SU-DHL-6 (cell line): ENCODE measurements at regions not wholly inside any gene's neighbourhood (a gene's known extent, or its start where the extent isn't known, plus 50 kb on each side); places are given as distances from the start of the nearest gene placed in this dataset.

Experiments
- EZH2phosphoT487 ChIP-seq: fragments of 200-600 bp; sonication (generic), shearing (Covaris generic); conservative IDR thresholded peaks from 2 replicates; pipeline ENCODE4 v1.6.1; 2018; ENCODE audit warnings: mild to moderate bottlenecking, antibody characterized with exemption, low read length, moderate library complexity, mixed read lengths
- TF ChIP-seq, protein P1 (sequence below): fragments of 200-600 bp; sonication (generic); IDR thresholded peaks from one replicate; pipeline ENCODE4 v1.5.1; 2017; ENCODE audit warnings: antibody characterized with exemption, mild to moderate bottlenecking, low read length, moderate library complexity; ENCODE audit not compliant: insufficient read depth, poor library complexity, severe bottlenecking

DNA sequence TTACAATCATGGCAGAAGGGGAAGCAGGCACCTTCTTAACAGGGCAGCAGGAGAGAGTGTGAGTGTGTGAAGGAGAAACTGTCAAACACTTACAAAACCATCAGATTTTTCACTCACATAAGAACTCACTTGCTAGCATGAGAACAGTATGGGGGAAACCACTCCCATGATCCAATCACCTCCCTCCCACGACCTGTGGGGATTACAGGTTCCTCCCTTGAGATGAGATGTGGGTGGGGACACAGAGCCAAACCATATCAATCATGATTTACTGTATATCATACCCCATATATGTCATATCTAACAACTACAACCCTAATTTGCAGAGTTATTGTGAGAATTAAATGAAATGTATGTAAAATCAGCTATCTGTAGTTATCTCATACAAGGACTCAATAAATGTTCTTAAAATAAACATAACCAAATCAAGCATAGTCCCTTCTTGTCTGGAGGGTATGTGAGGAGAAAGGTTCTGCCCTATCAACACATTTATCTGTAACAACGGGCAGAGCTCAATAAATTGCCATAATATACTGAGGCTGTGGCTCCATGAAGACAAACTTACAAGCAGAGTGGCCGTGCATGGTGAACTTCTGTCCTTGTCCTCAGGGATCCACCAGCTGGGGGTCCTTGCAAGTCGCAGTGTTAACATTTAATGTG is 504.7 kb downstream of the SOX2 start:
- TF ChIP-seq, protein P1, sequence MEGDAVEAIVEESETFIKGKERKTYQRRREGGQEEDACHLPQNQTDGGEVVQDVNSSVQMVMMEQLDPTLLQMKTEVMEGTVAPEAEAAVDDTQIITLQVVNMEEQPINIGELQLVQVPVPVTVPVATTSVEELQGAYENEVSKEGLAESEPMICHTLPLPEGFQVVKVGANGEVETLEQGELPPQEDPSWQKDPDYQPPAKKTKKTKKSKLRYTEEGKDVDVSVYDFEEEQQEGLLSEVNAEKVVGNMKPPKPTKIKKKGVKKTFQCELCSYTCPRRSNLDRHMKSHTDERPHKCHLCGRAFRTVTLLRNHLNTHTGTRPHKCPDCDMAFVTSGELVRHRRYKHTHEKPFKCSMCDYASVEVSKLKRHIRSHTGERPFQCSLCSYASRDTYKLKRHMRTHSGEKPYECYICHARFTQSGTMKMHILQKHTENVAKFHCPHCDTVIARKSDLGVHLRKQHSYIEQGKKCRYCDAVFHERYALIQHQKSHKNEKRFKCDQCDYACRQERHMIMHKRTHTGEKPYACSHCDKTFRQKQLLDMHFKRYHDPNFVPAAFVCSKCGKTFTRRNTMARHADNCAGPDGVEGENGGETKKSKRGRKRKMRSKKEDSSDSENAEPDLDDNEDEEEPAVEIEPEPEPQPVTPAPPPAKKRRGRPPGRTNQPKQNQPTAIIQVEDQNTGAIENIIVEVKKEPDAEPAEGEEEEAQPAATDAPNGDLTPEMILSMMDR = no peak
- no peak for TF ChIP-seq EZH2phosphoT487
